CD14-positive monocyte (primary cell): ENCODE measurements at regions not wholly inside any gene's neighbourhood (a gene's known extent, or its start where the extent isn't known, plus 50 kb on each side); places are given as distances from the start of the nearest gene placed in this dataset.

Experiments used
- DNase-seq, 3 donors: peaks; one replicate each; pipeline ENCODE4 v3.0.0-alpha.2; 2011 to 2022
- H2AFZ ChIP-seq: 2 replicates; pipeline ENCODE4 v1.6.0; 2012; ENCODE audit warnings: mild to moderate bottlenecking, low read depth, low read length, inconsistent platforms; ENCODE audit not compliant: insufficient read depth, poor library complexity, severe bottlenecking
- H3K27ac ChIP-seq, 2 donors: 1 replicate in 1 of 2; 2 replicates in 1 of 2; pipeline ENCODE4 v1.5.1; 2012 to 2013; ENCODE audit warnings: low read length in 2 of 2, control low read depth in 1 of 2, inconsistent platforms in 1 of 2, low read depth in 1 of 2, mild to moderate bottlenecking in 1 of 2
- H3K27me3 ChIP-seq, 2 donors: one replicate each; pipeline versions ENCODE4 v1.6.0 to v1.6.1; 2011 to 2013; ENCODE audit warnings: low read length in 2 of 2; ENCODE audit not compliant: control insufficient read depth in 2 of 2, insufficient read depth in 2 of 2
- H3K36me3 ChIP-seq, 2 donors: replicated peaks in 1 of 2; 1 replicate in 1 of 2; 2 replicates in 1 of 2; pipeline versions ENCODE4 v1.5.1 to v1.6.1; 2012 to 2013; ENCODE audit warnings: low read length in 2 of 2, control low read depth in 1 of 2, inconsistent platforms in 1 of 2, mild to moderate bottlenecking in 1 of 2; ENCODE audit not compliant: insufficient read depth in 2 of 2, control insufficient read depth in 1 of 2
- H3K4me1 ChIP-seq, 2 donors: 1 replicate in 1 of 2; 2 replicates in 1 of 2; pipeline versions ENCODE4 v1.5.1 to v1.6.1; 2012 to 2013; ENCODE audit warnings: low read length in 2 of 2, control low read depth in 1 of 2, inconsistent platforms in 1 of 2, mild to moderate bottlenecking in 1 of 2, moderate library complexity in 1 of 2; ENCODE audit not compliant: insufficient read depth in 2 of 2, control insufficient read depth in 1 of 2
- H3K4me2 ChIP-seq: replicated peaks from 2 replicates; pipeline ENCODE3; 2012; ENCODE audit warnings: low read length, moderate library complexity, mild to moderate bottlenecking; ENCODE audit not compliant: poor library complexity, severe bottlenecking; ENCODE audit errors: extremely low read depth
- H3K4me3 ChIP-seq, 3 experiments: fragments of 200-600 bp in 1 of 3; sonication (generic) in 1 of 3; replicated peaks in 1 of 3; 1 replicate in 2 of 3; 2 replicates in 1 of 3; pipeline ENCODE4 v1.5.1; 2011 to 2013; ENCODE audit warnings: low read length in 3 of 3, mild to moderate bottlenecking in 3 of 3, control low read depth in 2 of 3, low read depth in 2 of 3, inconsistent platforms in 1 of 3, moderate library complexity in 1 of 3
- H3K79me2 ChIP-seq: 2 replicates; pipeline ENCODE4 v1.6.0; 2012; ENCODE audit warnings: mild to moderate bottlenecking, control low read depth, inconsistent platforms, low read length, moderate library complexity; ENCODE audit not compliant: insufficient read depth
- H3K9ac ChIP-seq: 2 replicates; pipeline ENCODE4 v1.6.0; 2017; ENCODE audit warnings: low read length, mild to moderate bottlenecking; ENCODE audit not compliant: insufficient read depth, poor library complexity, severe bottlenecking
- H3K9me3 ChIP-seq, 2 donors: replicated peaks in 1 of 2; 1 replicate in 1 of 2; 2 replicates in 1 of 2; pipeline versions ENCODE4 v1.5.1 to v1.6.1; 2012 to 2013; ENCODE audit warnings: low read length in 2 of 2, control low read depth in 1 of 2; ENCODE audit not compliant: control insufficient read depth in 1 of 2, insufficient read depth in 1 of 2
- H4K20me1 ChIP-seq: 2 replicates; pipeline ENCODE4 v1.6.0; 2012; ENCODE audit warnings: mild to moderate bottlenecking, low read length, control low read depth, moderate library complexity; ENCODE audit not compliant: insufficient read depth
- H3K27ac Mint-ChIP-seq, 7 donors: one replicate each; pipeline ENCODE4 v1.8.0; 2020; ENCODE audit warnings: mild to moderate bottlenecking in 7 of 7, mixed read lengths in 7 of 7, moderate library complexity in 6 of 7, inconsistent platforms in 2 of 7
- H3K27me3 Mint-ChIP-seq, 3 donors: one replicate each; pipeline ENCODE4 v1.8.0; 2021 to 2022; ENCODE audit warnings: low read depth in 3 of 3, mild to moderate bottlenecking in 3 of 3, mixed read lengths in 3 of 3, moderate library complexity in 3 of 3, inconsistent platforms in 1 of 3
- H3K36me3 Mint-ChIP-seq, 2 donors: one replicate each; pipeline ENCODE4 v1.8.0; 2020; ENCODE audit warnings: mixed read lengths in 2 of 2, inconsistent platforms in 1 of 2, mild to moderate bottlenecking in 1 of 2
- H3K4me1 Mint-ChIP-seq: one replicate; pipeline ENCODE4 v1.8.0; 2020; ENCODE audit warnings: mild to moderate bottlenecking, mixed read lengths
- H3K4me3 Mint-ChIP-seq, 2 donors: one replicate each; pipeline ENCODE4 v1.8.0; 2020; ENCODE audit warnings: mild to moderate bottlenecking in 2 of 2, mixed read lengths in 2 of 2, moderate library complexity in 1 of 2
- H3K9me3 Mint-ChIP-seq, 7 donors: one replicate each; pipeline ENCODE4 v1.8.0; 2020 to 2022; ENCODE audit warnings: mixed read lengths in 7 of 7, mild to moderate bottlenecking in 6 of 7, moderate library complexity in 6 of 7, inconsistent platforms in 2 of 7
- WGBS: methylation state at CpG from one replicate; pipeline ENCODE4 v1.1.5; 2013; ENCODE audit warnings: missing lambda C conversion rate; ENCODE audit not compliant: insufficient coverage; 5-methylcytosine and 5-hydroxymethylcytosine counted together
- intact Hi-C, 2 donors: fragments of 100-400 bp; cut with micrococcal nuclease; formaldehyde crosslinking; loops; one replicate each; pipeline versions ENCODE4 v1.15.0 to v1.15.1; 2023
- TF ChIP-seq, protein P1 (sequence below): fragments of 200-600 bp; IDR thresholded peaks from one replicate; pipeline ENCODE4 v1.8.0; 2022; ENCODE audit warnings: antibody characterized with exemption, mild to moderate bottlenecking

DNA sequence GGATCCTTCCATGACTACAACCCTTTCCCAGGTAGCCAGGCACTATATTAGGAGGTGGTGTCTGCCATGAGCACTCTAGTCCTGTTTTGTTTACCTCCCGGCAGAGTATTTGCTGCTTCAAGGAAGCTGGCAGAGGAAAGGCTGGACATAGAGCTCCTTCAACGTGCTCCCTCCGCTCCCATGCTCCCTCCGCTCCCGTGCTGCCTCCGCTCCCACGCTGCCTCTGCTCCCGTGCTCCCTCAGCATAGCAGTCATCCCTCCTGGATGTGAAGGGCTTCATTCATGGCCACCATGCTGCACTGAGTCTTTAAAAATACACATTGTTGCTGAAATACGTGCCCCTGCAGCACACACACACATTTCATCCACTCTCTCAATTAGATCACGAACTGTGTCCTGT lies 181.9 kb upstream of the MYT1L start:
- Histone ChIP-seq H2AFZ (no peak overlapping the region), H3K36me3 (no peaks in the 10 kb centered on the region), H3K4me2 (no peak overlapping the region), H3K9ac (no peak overlapping the region), H3K27me3 (no peaks in the 10 kb centered on the region), H3K4me1 (no peaks in the 10 kb centered on the region), H3K9me3 (no peaks in the 10 kb centered on the region), H3K79me2 (no peaks in the 10 kb centered on the region), H4K20me1 (no peaks in the 10 kb centered on the region), H3K4me3 (no peak overlapping the region), H3K27ac (no peak overlapping the region)
- Mint-ChIP-seq H3K9me3 (peaks cover 0 to 5% (median 2%) of the 10 kb centered on the region in 7 donors), H3K4me1 (no peaks in the 10 kb centered on the region), H3K27ac (no peak overlapping the region), H3K4me3 (no peak overlapping the region), H3K27me3 (peaks cover 2 to 6% (median 5%) of the 10 kb centered on the region in 3 donors), H3K36me3 (no peaks in the 10 kb centered on the region)
- 84% methylated on average over 9 of the region's 10 CpGs for WGBS
- intact Hi-C loops = no loop called here
- no peak for DNase-seq
- TF ChIP-seq, protein P1, sequence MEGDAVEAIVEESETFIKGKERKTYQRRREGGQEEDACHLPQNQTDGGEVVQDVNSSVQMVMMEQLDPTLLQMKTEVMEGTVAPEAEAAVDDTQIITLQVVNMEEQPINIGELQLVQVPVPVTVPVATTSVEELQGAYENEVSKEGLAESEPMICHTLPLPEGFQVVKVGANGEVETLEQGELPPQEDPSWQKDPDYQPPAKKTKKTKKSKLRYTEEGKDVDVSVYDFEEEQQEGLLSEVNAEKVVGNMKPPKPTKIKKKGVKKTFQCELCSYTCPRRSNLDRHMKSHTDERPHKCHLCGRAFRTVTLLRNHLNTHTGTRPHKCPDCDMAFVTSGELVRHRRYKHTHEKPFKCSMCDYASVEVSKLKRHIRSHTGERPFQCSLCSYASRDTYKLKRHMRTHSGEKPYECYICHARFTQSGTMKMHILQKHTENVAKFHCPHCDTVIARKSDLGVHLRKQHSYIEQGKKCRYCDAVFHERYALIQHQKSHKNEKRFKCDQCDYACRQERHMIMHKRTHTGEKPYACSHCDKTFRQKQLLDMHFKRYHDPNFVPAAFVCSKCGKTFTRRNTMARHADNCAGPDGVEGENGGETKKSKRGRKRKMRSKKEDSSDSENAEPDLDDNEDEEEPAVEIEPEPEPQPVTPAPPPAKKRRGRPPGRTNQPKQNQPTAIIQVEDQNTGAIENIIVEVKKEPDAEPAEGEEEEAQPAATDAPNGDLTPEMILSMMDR = no peak

DNA sequence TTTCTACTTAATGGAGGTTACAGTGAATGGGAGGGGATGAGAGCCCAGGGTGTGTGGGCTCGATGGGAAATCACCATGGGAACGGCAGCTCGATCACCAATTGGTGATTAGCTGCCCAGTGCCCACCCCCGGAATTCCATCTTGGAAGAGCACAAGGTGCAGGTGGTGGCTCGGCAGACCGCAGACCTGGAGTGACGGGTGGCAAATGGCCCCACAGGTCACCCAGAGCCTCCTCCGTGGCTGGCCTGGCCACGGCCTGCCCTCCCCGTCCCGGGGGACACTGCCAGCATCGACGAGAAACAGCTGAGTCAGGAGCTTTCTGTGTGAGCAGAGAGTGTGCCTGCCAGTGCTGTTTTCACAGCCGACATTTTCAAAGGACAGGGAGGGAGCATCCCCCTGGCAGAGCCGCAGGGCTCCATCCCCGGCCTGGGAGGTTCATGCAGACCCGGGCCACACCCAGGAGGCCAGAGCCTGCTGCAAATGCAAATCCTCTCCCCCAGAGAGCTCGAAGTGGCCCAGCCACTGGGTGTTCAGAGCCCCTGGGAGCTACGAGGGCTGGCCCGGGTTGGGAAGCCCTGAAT lies 176.4 kb upstream of the MYT1L start:
- H3K9me3 Mint-ChIP-seq = peaks cover 0 to 15% (median 10%) of the 10 kb centered on the region in 7 donors
- 94% methylated on average over 15 of the region's 20 CpGs for WGBS
- peaks cover 0 to 21% of the 10 kb centered on the region in 2 donors for H3K9me3 ChIP-seq

More for the DNA sequence above, 176.4 kb upstream of the MYT1L start:
- Histone ChIP-seq H3K27ac (no peak overlapping the region), H4K20me1 (no peaks in the 10 kb centered on the region), H3K27me3 (no peaks in the 10 kb centered on the region), H2AFZ (no peak overlapping the region), H3K79me2 (no peaks in the 10 kb centered on the region), H3K4me1 (no peaks in the 10 kb centered on the region), H3K36me3 (no peaks in the 10 kb centered on the region), H3K4me2 (no peak overlapping the region), H3K4me3 (no peak overlapping the region), H3K9ac (no peak overlapping the region)
- Mint-ChIP-seq H3K4me1 (no peaks in the 10 kb centered on the region), H3K27ac (no peak overlapping the region), H3K36me3 (no peaks in the 10 kb centered on the region), H3K27me3 (peaks cover 0 to 7% (median 5%) of the 10 kb centered on the region in 3 donors), H3K4me3 (no peak overlapping the region)
- no peak for DNase-seq
- TF ChIP-seq, protein P1 = no peak
- intact Hi-C loops = no loop called here
